Neural cell (in vitro differentiated cells): ENCODE measurements at regions not wholly inside any gene's neighbourhood (a gene's known extent, or its start where the extent isn't known, plus 50 kb on each side); places are given as distances from the start of the nearest gene placed in this dataset.

Experiments used
- H2AFZ ChIP-seq: fragments of 200-600, 300-800 bp; sonication (generic), shearing (Covaris generic); 2 replicates; pipeline ENCODE4 v1.6.0; 2014; ENCODE audit warnings: low read depth, mild to moderate bottlenecking, antibody characterized with exemption, low read length, moderate library complexity
- H3F3A ChIP-seq: fragments of 200-600 bp; shearing (Covaris generic); 2 replicates; pipeline ENCODE4 v1.6.1; 2016; ENCODE audit warnings: mild to moderate bottlenecking, moderate library complexity, mixed read lengths, antibody characterized with exemption, low read length; ENCODE audit not compliant: insufficient read depth, poor library complexity, severe bottlenecking
- H3K27ac ChIP-seq: fragments of 200-600, 300-800 bp; sonication (generic), shearing (Covaris generic); 2 replicates; pipeline ENCODE4 v1.5.1; 2014; ENCODE audit warnings: mild to moderate bottlenecking, low read length, moderate library complexity
- H3K27me3 ChIP-seq: fragments of 300-800, 200-600 bp; sonication (generic), shearing (Covaris generic); 2 replicates; pipeline ENCODE4 v1.6.0; 2014; ENCODE audit warnings: mild to moderate bottlenecking, low read depth, low read length, moderate library complexity; ENCODE audit not compliant: insufficient read depth
- H3K36me3 ChIP-seq: fragments of 300-800, 200-600 bp; sonication (generic), shearing (Covaris generic); 2 replicates; pipeline ENCODE4 v1.5.1; 2014; ENCODE audit warnings: mild to moderate bottlenecking, antibody characterized with exemption, low read length, moderate library complexity; ENCODE audit not compliant: insufficient read depth
- H3K4me2 ChIP-seq: fragments of 300-800, 200-600 bp; sonication (generic), shearing (Covaris generic); 2 replicates; pipeline ENCODE4 v1.6.0; 2014; ENCODE audit warnings: mild to moderate bottlenecking, low read length
- H3K4me3 ChIP-seq: fragments of 300-800, 200-600 bp; sonication (generic), shearing (Covaris generic); 2 replicates; pipeline ENCODE4 v1.5.1; 2014; ENCODE audit warnings: mild to moderate bottlenecking, low read length, moderate library complexity
- H3K79me2 ChIP-seq: fragments of 200-600 bp; shearing (Covaris generic); replicated peaks from 2 replicates; pipeline ENCODE4 v1.6.0; 2014; ENCODE audit warnings: mild to moderate bottlenecking, low read length, moderate library complexity; ENCODE audit not compliant: insufficient read depth
- H3K9ac ChIP-seq: fragments of 300-800, 200-600 bp; sonication (generic), shearing (Covaris generic); 2 replicates; pipeline ENCODE4 v1.6.1; 2016; ENCODE audit warnings: mild to moderate bottlenecking, low read length, mixed read lengths
- H3K9me2 ChIP-seq: fragments of 200-600 bp; shearing (Covaris generic); 2 replicates; pipeline ENCODE4 v1.6.1; 2016; ENCODE audit warnings: mild to moderate bottlenecking, low read length, mixed read lengths; ENCODE audit not compliant: insufficient read depth
- H3K9me3 ChIP-seq: fragments of 200-600, 300-800 bp; sonication (generic), shearing (Covaris generic); 2 replicates; pipeline ENCODE4 v1.6.1; 2016; ENCODE audit warnings: mild to moderate bottlenecking, mixed run types, low read length, moderate library complexity, mixed read lengths
- H4K20me1 ChIP-seq: fragments of 200-600 bp; shearing (Covaris generic); 2 replicates; pipeline ENCODE4 v1.6.1; 2016; ENCODE audit warnings: mild to moderate bottlenecking, mixed run types; ENCODE audit not compliant: insufficient read depth
- EP300 ChIP-seq: fragments of 450-650 bp; conservative IDR thresholded peaks from 2 replicates; pipeline ENCODE4 v1.6.1; 2014; ENCODE audit warnings: antibody characterized with exemption, mild to moderate bottlenecking, moderate library complexity; ENCODE audit not compliant: poor library complexity, severe bottlenecking
- EZH2 ChIP-seq: fragments of 200-600, 300-800 bp; shearing (Covaris generic), sonication (generic); IDR thresholded peaks from 2 replicates; pipeline ENCODE4 v1.6.1; 2014; ENCODE audit warnings: antibody characterized with exemption, low read length, borderline replicate concordance, mild to moderate bottlenecking; ENCODE audit not compliant: insufficient read depth, poor library complexity, severe bottlenecking
- MXI1 ChIP-seq: fragments of 450-650 bp; conservative IDR thresholded peaks from 2 replicates; pipeline ENCODE4 v1.6.1; 2014; ENCODE audit warnings: antibody characterized with exemption, mild to moderate bottlenecking; ENCODE audit not compliant: poor library complexity, severe bottlenecking
- POLR2AphosphoS5 ChIP-seq: IDR thresholded peaks from 2 replicates; pipeline ENCODE4 v1.6.1; 2012
- RAD21 ChIP-seq: fragments of 450-650 bp; conservative IDR thresholded peaks from 2 replicates; pipeline ENCODE4 v1.6.1; 2014; ENCODE audit warnings: antibody characterized with exemption, mild to moderate bottlenecking, moderate library complexity
- SMC3 ChIP-seq: fragments of 450-650 bp; conservative IDR thresholded peaks from 2 replicates; pipeline ENCODE4 v1.6.1; 2014; ENCODE audit warnings: antibody characterized with exemption, mild to moderate bottlenecking, moderate library complexity; ENCODE audit not compliant: poor library complexity
- TAF1 ChIP-seq: IDR thresholded peaks from 2 replicates; pipeline ENCODE4 v1.6.1; 2012; ENCODE audit warnings: low read depth
- TF ChIP-seq, protein P1 (sequence below): fragments of 450-650 bp; IDR thresholded peaks from 2 replicates; pipeline ENCODE4 v1.5.1; 2014; ENCODE audit warnings: antibody characterized with exemption, mild to moderate bottlenecking, moderate library complexity; ENCODE audit not compliant: poor library complexity, severe bottlenecking

DNA sequence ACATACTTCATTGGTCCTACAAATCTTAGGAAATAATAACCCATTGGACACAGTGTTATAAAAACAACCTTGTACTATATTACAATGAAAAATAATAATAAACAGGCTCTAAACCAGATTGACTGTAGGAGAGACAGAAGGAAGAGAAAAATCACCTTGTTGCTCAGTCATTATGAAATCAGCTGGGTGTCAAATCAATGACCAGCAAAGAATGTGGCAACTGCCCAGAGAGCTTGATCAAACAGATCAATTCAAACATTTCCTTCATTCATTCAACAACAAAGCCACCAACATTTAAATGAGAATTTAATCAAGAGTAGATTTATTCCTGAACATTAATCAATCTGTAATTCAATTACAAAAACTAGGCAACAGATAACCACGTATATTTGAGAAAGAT lies 671.9 kb upstream of the CHAC2 start (continued):
- TF ChIP-seq TAF1 = no peak
- no peak for TF ChIP-seq MXI1

DNA sequence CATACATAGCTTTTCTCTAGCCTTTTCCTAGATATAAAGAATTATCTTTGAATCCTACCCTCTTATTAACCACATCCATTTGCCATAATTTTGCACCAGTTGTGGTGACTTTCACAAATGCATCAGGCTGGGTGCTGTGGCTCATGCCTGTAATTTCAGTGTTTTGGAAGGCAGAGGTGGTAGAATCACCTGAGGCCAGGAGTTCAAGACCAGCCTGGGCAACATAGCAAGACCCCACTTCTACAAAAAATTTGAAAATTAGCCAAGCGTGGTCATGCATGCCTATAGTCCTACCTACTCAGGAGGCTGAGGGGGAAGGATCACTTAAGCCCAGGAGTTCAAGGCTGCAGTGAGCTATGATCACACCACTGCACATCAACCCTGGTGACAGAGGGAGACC lies 672.4 kb upstream of the CHAC2 start:
- H2AFZ ChIP-seq = no peak overlapping the region
- no peak for TF ChIP-seq SMC3
- no peak overlapping the region for H3K9ac ChIP-seq
- no peaks in the 10 kb centered on the region for H4K20me1 ChIP-seq
- H3K36me3 ChIP-seq = no peaks in the 10 kb centered on the region
- no peak overlapping the region for H3K4me2 ChIP-seq
- no peaks in the 10 kb centered on the region for H3K27me3 ChIP-seq
- no peaks in the 10 kb centered on the region for H3K79me2 ChIP-seq
- H3K9me2 ChIP-seq = no peaks in the 10 kb centered on the region
- H3F3A ChIP-seq = no peaks in the 10 kb centered on the region
- H3K9me3 ChIP-seq = no peaks in the 10 kb centered on the region
- H3K4me3 ChIP-seq = no peak overlapping the region
- no peak overlapping the region for H3K27ac ChIP-seq

DNA sequence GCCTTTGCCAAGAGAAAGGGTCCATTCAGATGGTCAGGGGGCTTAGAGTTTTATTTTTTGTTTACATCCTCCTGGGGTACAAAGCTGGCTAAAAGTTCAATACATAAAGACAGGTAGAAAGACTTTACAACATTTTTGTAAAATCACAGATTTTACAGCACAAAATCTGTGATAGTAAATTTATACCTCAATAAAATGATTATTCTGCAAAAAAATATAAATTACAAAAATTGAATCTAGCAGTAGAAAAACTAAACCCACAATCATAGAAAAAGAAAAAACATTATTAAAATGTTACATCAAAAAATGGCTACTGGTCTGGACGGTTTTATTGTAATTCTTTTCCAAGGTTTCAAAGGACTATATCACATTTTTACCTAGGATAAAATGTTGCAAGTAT lies 674.2 kb upstream of the CHAC2 start:
- Histone ChIP-seq H3K4me2 (no peak overlapping the region), H3K4me3 (no peak overlapping the region), H3K9ac (no peak overlapping the region), H3F3A (no peaks in the 10 kb centered on the region), H3K36me3 (no peaks in the 10 kb centered on the region), H3K9me2 (no peaks in the 10 kb centered on the region), H3K9me3 (no peaks in the 10 kb centered on the region), H3K27me3 (no peaks in the 10 kb centered on the region), H3K27ac (no peak overlapping the region), H3K79me2 (no peaks in the 10 kb centered on the region), H2AFZ (no peak overlapping the region), H4K20me1 (no peaks in the 10 kb centered on the region)
- no peak for TF ChIP-seq TAF1

DNA sequence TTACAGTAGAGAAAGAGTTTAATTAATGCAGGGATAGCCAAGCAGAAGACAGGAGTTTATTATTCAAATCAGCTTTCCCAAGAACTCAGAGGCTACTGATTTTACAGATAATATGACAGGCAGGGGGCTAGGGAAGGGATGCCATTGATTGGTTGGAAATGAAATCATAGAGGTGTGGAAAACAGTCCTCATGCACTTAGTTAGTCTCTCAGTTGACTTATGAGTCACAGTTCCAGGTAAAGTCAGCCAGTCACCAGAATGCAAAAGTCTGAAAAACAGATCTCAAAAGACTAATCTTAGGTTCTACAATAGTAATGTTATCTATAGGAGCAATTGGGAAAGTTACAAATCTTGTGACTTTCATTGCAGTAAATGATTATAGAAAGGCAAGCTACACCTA lies 676.4 kb upstream of the CHAC2 start:
- TF ChIP-seq TAF1 = no peak
- no peak for TF ChIP-seq RAD21
- no peak for TF ChIP-seq EZH2
- TF ChIP-seq POLR2AphosphoS5 = no peak
- TF ChIP-seq SMC3 = no peak
- TF ChIP-seq, protein P1, sequence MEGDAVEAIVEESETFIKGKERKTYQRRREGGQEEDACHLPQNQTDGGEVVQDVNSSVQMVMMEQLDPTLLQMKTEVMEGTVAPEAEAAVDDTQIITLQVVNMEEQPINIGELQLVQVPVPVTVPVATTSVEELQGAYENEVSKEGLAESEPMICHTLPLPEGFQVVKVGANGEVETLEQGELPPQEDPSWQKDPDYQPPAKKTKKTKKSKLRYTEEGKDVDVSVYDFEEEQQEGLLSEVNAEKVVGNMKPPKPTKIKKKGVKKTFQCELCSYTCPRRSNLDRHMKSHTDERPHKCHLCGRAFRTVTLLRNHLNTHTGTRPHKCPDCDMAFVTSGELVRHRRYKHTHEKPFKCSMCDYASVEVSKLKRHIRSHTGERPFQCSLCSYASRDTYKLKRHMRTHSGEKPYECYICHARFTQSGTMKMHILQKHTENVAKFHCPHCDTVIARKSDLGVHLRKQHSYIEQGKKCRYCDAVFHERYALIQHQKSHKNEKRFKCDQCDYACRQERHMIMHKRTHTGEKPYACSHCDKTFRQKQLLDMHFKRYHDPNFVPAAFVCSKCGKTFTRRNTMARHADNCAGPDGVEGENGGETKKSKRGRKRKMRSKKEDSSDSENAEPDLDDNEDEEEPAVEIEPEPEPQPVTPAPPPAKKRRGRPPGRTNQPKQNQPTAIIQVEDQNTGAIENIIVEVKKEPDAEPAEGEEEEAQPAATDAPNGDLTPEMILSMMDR = no peak
- no peak for TF ChIP-seq EP300
- TF ChIP-seq MXI1 = no peak
- Histone ChIP-seq H3F3A (no peaks in the 10 kb centered on the region), H3K27ac (no peak overlapping the region), H3K9me3 (no peaks in the 10 kb centered on the region), H3K27me3 (no peaks in the 10 kb centered on the region), H3K79me2 (no peaks in the 10 kb centered on the region), H2AFZ (no peak overlapping the region), H3K36me3 (no peaks in the 10 kb centered on the region), H3K4me3 (no peak overlapping the region), H3K9me2 (no peaks in the 10 kb centered on the region), H3K4me2 (no peak overlapping the region), H4K20me1 (no peaks in the 10 kb centered on the region), H3K9ac (no peak overlapping the region)
